ENCODE measurements at regions not wholly inside any gene's neighbourhood (a gene's known extent, or its start where the extent isn't known, plus 50 kb on each side); places are given as distances from the start of the nearest gene placed in this dataset.

- DNase-seq, result peak; percentile 33 to 57 (median 52)
- H3K9me3 ChIP-seq (ENCODE audit: control insufficient read depth in 4 of 4, insufficient read depth in 3 of 4, low read length in 3 of 4), result no peaks in the 10 kb centered on the region
- no peak overlapping the region for H3K4me3 ChIP-seq
- ATAC-seq (ENCODE audit: insufficient read depth, low FRiP score), result no peak
- H3K4me1 ChIP-seq (ENCODE audit: control insufficient read depth in 5 of 5, insufficient read depth in 5 of 5, low read length in 5 of 5), result peaks cover 0 to 29% (median 0%) of the 10 kb centered on the region in 5 donors
- no peak overlapping the region for H3K9ac ChIP-seq (ENCODE audit: insufficient read depth in 1 of 2, low read length in 2 of 2)
- TF ChIP-seq, protein P1, sequence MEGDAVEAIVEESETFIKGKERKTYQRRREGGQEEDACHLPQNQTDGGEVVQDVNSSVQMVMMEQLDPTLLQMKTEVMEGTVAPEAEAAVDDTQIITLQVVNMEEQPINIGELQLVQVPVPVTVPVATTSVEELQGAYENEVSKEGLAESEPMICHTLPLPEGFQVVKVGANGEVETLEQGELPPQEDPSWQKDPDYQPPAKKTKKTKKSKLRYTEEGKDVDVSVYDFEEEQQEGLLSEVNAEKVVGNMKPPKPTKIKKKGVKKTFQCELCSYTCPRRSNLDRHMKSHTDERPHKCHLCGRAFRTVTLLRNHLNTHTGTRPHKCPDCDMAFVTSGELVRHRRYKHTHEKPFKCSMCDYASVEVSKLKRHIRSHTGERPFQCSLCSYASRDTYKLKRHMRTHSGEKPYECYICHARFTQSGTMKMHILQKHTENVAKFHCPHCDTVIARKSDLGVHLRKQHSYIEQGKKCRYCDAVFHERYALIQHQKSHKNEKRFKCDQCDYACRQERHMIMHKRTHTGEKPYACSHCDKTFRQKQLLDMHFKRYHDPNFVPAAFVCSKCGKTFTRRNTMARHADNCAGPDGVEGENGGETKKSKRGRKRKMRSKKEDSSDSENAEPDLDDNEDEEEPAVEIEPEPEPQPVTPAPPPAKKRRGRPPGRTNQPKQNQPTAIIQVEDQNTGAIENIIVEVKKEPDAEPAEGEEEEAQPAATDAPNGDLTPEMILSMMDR (IDR thresholded peaks at IDR 0.05; ENCODE audit: control extremely low read depth, extremely low read depth), result no peak
- WGBS, 2 donors, result 53 to 67% methylated on average over 1 of the region's 1 CpG
- H3K27ac ChIP-seq (ENCODE audit: low read depth in 1 of 2, low read length in 1 of 2), result no peak overlapping the region
- H3K36me3 ChIP-seq (ENCODE audit: control insufficient read depth in 4 of 4, insufficient read depth in 4 of 4, low read length in 4 of 4), result no peaks in the 10 kb centered on the region
- H3K27me3 ChIP-seq (ENCODE audit: control insufficient read depth in 3 of 3, insufficient read depth in 3 of 3, low read length in 2 of 3), result no peaks in the 10 kb centered on the region
Observed at GRCh38 chr3:68485051-68485450, 447.3 kb downstream of the TAFA4 start.

DNA sequence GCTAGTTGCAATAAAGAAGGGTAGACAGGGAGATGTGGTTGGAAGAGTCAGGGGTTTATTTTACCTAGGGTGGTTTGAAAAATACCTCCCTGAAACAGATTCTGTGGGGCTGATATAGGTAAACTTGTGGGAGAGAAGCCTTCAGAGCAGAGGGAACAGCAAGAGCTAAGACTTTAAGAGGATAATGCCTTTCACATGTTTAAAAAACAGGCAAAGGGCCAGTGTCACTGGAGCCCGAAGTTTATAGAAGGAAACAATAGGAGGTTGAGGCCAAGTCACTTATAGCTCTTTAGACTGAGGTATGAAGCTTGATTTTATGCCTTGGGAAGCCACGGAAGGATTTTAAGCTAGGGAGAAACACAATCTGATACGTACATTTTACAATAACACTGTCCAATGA is 448.7 kb downstream of the TAFA4 start:
- H3K4me1 ChIP-seq (ENCODE audit: control insufficient read depth in 5 of 5, insufficient read depth in 5 of 5, low read length in 5 of 5), result peaks cover 0 to 29% (median 0%) of the 10 kb centered on the region in 5 donors
- H3K27me3 ChIP-seq (ENCODE audit: control insufficient read depth in 3 of 3, insufficient read depth in 3 of 3, low read length in 2 of 3), result no peaks in the 10 kb centered on the region
- TF ChIP-seq, protein P1 (IDR thresholded peaks at IDR 0.05; ENCODE audit: control extremely low read depth, extremely low read depth), result no peak
- no peak overlapping the region for H3K9ac ChIP-seq (ENCODE audit: insufficient read depth in 1 of 2, low read length in 2 of 2)
- DNase-seq, result peak in 2 of 3 donors; percentile 35 to 51
- ATAC-seq (ENCODE audit: insufficient read depth, low FRiP score), result no peak
- WGBS, 2 donors, result 68 to 76% methylated on average over 3 of the region's 3 CpGs
- H3K9me3 ChIP-seq (ENCODE audit: control insufficient read depth in 4 of 4, insufficient read depth in 3 of 4, low read length in 3 of 4), result no peaks in the 10 kb centered on the region
- H3K27ac ChIP-seq (ENCODE audit: low read depth in 1 of 2, low read length in 1 of 2), result no peak overlapping the region
- H3K36me3 ChIP-seq (ENCODE audit: control insufficient read depth in 4 of 4, insufficient read depth in 4 of 4, low read length in 4 of 4), result no peaks in the 10 kb centered on the region
- no peak overlapping the region for H3K4me3 ChIP-seq

DNA sequence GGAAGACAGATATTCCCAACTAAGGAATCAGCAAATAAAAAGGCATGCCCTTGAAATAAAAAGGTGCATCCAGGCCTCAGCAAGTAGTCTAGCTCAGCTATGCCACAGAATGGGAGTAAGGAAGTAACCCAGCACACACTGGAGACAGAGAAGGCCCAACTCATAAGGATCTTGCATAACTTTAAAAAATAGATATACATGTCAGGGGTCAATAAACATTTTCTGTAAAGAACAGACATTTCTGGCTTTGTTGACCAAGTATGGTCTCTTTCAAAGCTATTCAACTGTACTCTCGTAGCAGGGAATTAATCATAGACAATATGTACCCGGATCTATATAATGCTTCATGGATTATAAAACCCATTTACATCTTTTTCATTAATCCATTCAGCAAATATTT is 449.3 kb downstream of the TAFA4 start:
- WGBS, 2 donors, result 82 to 83% methylated on average over 2 of the region's 2 CpGs

More for the DNA sequence above, 449.3 kb downstream of the TAFA4 start:
- DNase-seq (peak; percentile 19 to 90 (median 81)), ATAC-seq (ENCODE audit: insufficient read depth, low FRiP score) (no peak)
- H3K27me3 ChIP-seq (ENCODE audit: control insufficient read depth in 3 of 3, insufficient read depth in 3 of 3, low read length in 2 of 3), result no peaks in the 10 kb centered on the region
- H3K27ac ChIP-seq (ENCODE audit: low read depth in 1 of 2, low read length in 1 of 2), result no peak overlapping the region
- no peak overlapping the region for H3K9ac ChIP-seq (ENCODE audit: insufficient read depth in 1 of 2, low read length in 2 of 2)
- no peaks in the 10 kb centered on the region for H3K9me3 ChIP-seq (ENCODE audit: control insufficient read depth in 4 of 4, insufficient read depth in 3 of 4, low read length in 3 of 4)
- peaks cover 0 to 29% (median 2%) of the 10 kb centered on the region in 5 donors for H3K4me1 ChIP-seq (ENCODE audit: control insufficient read depth in 5 of 5, insufficient read depth in 5 of 5, low read length in 5 of 5)
- no peak overlapping the region for H3K4me3 ChIP-seq
- no peaks in the 10 kb centered on the region for H3K36me3 ChIP-seq (ENCODE audit: control insufficient read depth in 4 of 4, insufficient read depth in 4 of 4, low read length in 4 of 4)
- TF ChIP-seq, protein P1 (IDR thresholded peaks at IDR 0.05; ENCODE audit: control extremely low read depth, extremely low read depth), result no peak
